ENCODE measurements at regions not wholly inside any gene's neighbourhood (a gene's known extent, or its start where the extent isn't known, plus 50 kb on each side); places are given as distances from the start of the nearest gene placed in this dataset.

- TF ChIP-seq KAT2B (IDR thresholded peaks at IDR 0.05; ENCODE audit: low read depth, low read length) (no peak), CGGBP1 (CRISPR knock-in tag; IDR thresholded peaks at IDR 0.05) (no peak), BRF1 (IDR thresholded peaks at IDR 0.05; ENCODE audit: borderline replicate concordance, extremely low read depth, insufficient read length) (no peak), CREBBP (IDR thresholded peaks at IDR 0.05; ENCODE audit: low read depth, low read length) (no peak), KDM1A (IDR thresholded peaks at IDR 0.05) (peak; percentile 75 to 80), C11orf30 (IDR thresholded peaks at IDR 0.05; ENCODE audit: low read depth) (peak; percentile 72), SREBF2 (CRISPR knock-in tag; IDR thresholded peaks at IDR 0.05) (no peak)
Measured at GRCh38 chr2:8605351-8606065, 76.3 kb upstream of the ID2 start (continued).

- Histone ChIP-seq H3K27ac (ENCODE audit: extremely low read depth, low read depth, low read length) (no peak overlapping the region), H3K9me3 (replicated peaks; ENCODE audit: control insufficient read depth, insufficient read depth, low read depth, low read length) (no peaks in the 10 kb centered on the region), H3K4me3 (no peak overlapping the region), H4K20me1 (replicated peaks; ENCODE audit: control insufficient read depth, insufficient read depth, low read length) (no peaks in the 10 kb centered on the region), H3K9ac (ENCODE audit: insufficient read depth in 1 of 2, low read depth in 2 of 2, low read length in 2 of 2) (no peak overlapping the region), H2AFZ (ENCODE audit: low read depth, low read length) (no peak overlapping the region), H3K79me2 (ENCODE audit: control insufficient read depth, insufficient read depth, low read length) (no peaks in the 10 kb centered on the region), H3K4me2 (ENCODE audit: insufficient read depth, low read length) (no peak overlapping the region), H3K9me1 (ENCODE audit: control insufficient read depth, insufficient read depth, low read length) (no peaks in the 10 kb centered on the region), H3K36me3 (ENCODE audit: control insufficient read depth, insufficient read depth, low read length) (no peaks in the 10 kb centered on the region), H3K4me1 (replicated peaks in 1 of 2; ENCODE audit: control insufficient read depth in 2 of 2, insufficient read depth in 2 of 2, low read length in 2 of 2) (no peaks in the 10 kb centered on the region; a peak in 3 of 5 replicates), H3K27me3 (ENCODE audit: control insufficient read depth in 2 of 2, insufficient read depth in 2 of 2, low read length in 2 of 2) (peaks cover 4 to 35% of the 10 kb centered on the region in 2 experiments; a peak in 3 of 5 replicates)
- FAIRE-seq (no peak), DNase-seq (ENCODE audit: extremely low read depth in 1 of 4, low spot score in 3 of 4) (no peak), ATAC-seq (no peak)
- no TSS peak for BruUV-seq (replicated peaks)
- TF ChIP-seq NRF1 (conservative IDR thresholded peaks at IDR 0.05 in 1 of 2, IDR thresholded peaks at IDR 0.05 in 1 of 2) (no peak), ZBTB1 (CRISPR knock-in tag; IDR thresholded peaks at IDR 0.05; ENCODE audit: borderline replicate concordance, low read depth) (no peak), ZBTB33 (CRISPR knock-in tag; IDR thresholded peaks at IDR 0.05) (no peak), HDAC6 (IDR thresholded peaks at IDR 0.05; ENCODE audit: low read depth, low read length) (no peak), MCM2 (IDR thresholded peaks at IDR 0.05; ENCODE audit: low read depth) (no peak), ELF2 (CRISPR knock-in tag; IDR thresholded peaks at IDR 0.05) (no peak), CBFA2T2 (conservative IDR thresholded peaks at IDR 0.05) (no peak), SAP30 (IDR thresholded peaks at IDR 0.05; ENCODE audit: borderline replicate concordance, insufficient read depth, low read depth, low read length, poor library complexity, severe bottlenecking) (no peak), MYBL2 (IDR thresholded peaks at IDR 0.05; ENCODE audit: low read depth) (no peak), MYBL2 (CRISPR knock-in tag; IDR thresholded peaks at IDR 0.05; ENCODE audit: borderline replicate concordance) (no peak), RBFOX2 (IDR thresholded peaks at IDR 0.05; ENCODE audit: low read depth, low read length) (no peak)
- POLR2A ChIA-PET, result interaction anchor here (0.6 to 2.5 kb wide), 2 partner anchors 76 to 380 kb away, joined by 3 to 8 read pairs; partner anchors contain the start of gene ID2
- WGBS (ENCODE audit: insufficient coverage, low coverage, missing lambda C conversion rate), result 37% methylated on average over 8 of the region's 8 CpGs
- intact Hi-C loops (cut with micrococcal nuclease) (no loop called here), in situ Hi-C loops (cut with MboI) (no loop called here)
- CTCF ChIA-PET (ENCODE audit: low intra/inter-chr PET ratio), result no interaction called here
Measured at GRCh38 chr2:8606226-8606625, 75.6 kb upstream of the ID2 start.

Measured in K562 (cell line).